ACC112 (cell line): ENCODE measurements at regions not wholly inside any gene's neighbourhood (a gene's known extent, or its start where the extent isn't known, plus 50 kb on each side); places are given as distances from the start of the nearest gene placed in this dataset.
"Not testable (repeated sequence)": the region's sequence is repeated elsewhere in the genome, so short reads cannot be mapped to it uniquely, and the experiment has no call there.

ENCODE experiments used
- H2AFZ ChIP-seq: fragments of 200-600 bp; sonication (generic); one replicate; pipeline ENCODE4 v1.6.0; 2017; ENCODE audit warnings: antibody characterized with exemption, low read length; ENCODE audit not compliant: unreplicated experiment
- H3K27ac ChIP-seq: fragments of 200-600 bp; sonication (generic); 2 replicates; pipeline ENCODE4 v1.5.1; 2014; ENCODE audit warnings: low read depth, mild to moderate bottlenecking, antibody characterized with exemption, low read length, moderate library complexity
- H3K27me3 ChIP-seq: fragments of 200-600 bp; sonication (generic); 2 replicates; pipeline ENCODE4 v1.6.1; 2014; ENCODE audit warnings: mild to moderate bottlenecking, antibody characterized with exemption, low read length, moderate library complexity, mixed read lengths; ENCODE audit not compliant: insufficient read depth
- H3K36me3 ChIP-seq: fragments of 200-600 bp; sonication (generic); 2 replicates; pipeline ENCODE4 v1.6.1; 2016; ENCODE audit warnings: mild to moderate bottlenecking, antibody characterized with exemption, low read length, moderate library complexity, mixed read lengths; ENCODE audit not compliant: insufficient read depth
- H3K4me1 ChIP-seq: fragments of 200-600 bp; sonication (generic); one replicate; pipeline ENCODE4 v1.6.1; 2016; ENCODE audit warnings: low read length, mixed read lengths; ENCODE audit not compliant: insufficient read depth, unreplicated experiment, control insufficient read depth
- H3K4me3 ChIP-seq: fragments of 200-600 bp; sonication (generic); 2 replicates; pipeline ENCODE4 v1.5.1; 2014; ENCODE audit warnings: mild to moderate bottlenecking, low read depth, low read length
- H3K79me2 ChIP-seq: fragments of 200-600 bp; sonication (generic); one replicate; pipeline ENCODE4 v1.6.0; 2016; ENCODE audit warnings: low read length; ENCODE audit not compliant: control insufficient read depth, unreplicated experiment, insufficient read depth

- H3K27me3 ChIP-seq, result no peaks in the 10 kb centered on the region
- H3K27ac ChIP-seq, result no peak overlapping the region
- H3K4me1 ChIP-seq, result no peaks in the 10 kb centered on the region
- H3K79me2 ChIP-seq, result no peaks in the 10 kb centered on the region
- H3K4me3 ChIP-seq, result no peak overlapping the region
- H2AFZ ChIP-seq, result no peak overlapping the region
- H3K36me3 ChIP-seq, result no peaks in the 10 kb centered on the region
Measured at GRCh38 chr2:7438855-7439254, 521.6 kb downstream of the RNF144A start.

GRCh38 chr2:7440977-7441376 is 523.8 kb downstream of the RNF144A start:
- H3K27ac ChIP-seq, result no peak overlapping the region
- H3K4me1 ChIP-seq, result no peaks in the 10 kb centered on the region
- no peaks in the 10 kb centered on the region for H3K79me2 ChIP-seq
- H2AFZ ChIP-seq, result no peak overlapping the region
- H3K4me3 ChIP-seq, result no peak overlapping the region
- H3K36me3 ChIP-seq, result no peaks in the 10 kb centered on the region
- no peaks in the 10 kb centered on the region for H3K27me3 ChIP-seq

GRCh38 chr2:7441841-7442240 is 524.6 kb downstream of the RNF144A start:
- not testable (repeated sequence) for H3K36me3 ChIP-seq, H3K27me3 ChIP-seq, H2AFZ ChIP-seq, H3K27ac ChIP-seq, H3K4me3 ChIP-seq, H3K79me2 ChIP-seq, H3K4me1 ChIP-seq

GRCh38 chr2:7444626-7445025 is 527.4 kb downstream of the RNF144A start:
- H3K27ac ChIP-seq, result no peak overlapping the region
- no peak overlapping the region for H3K4me3 ChIP-seq
- H3K36me3 ChIP-seq, result no peaks in the 10 kb centered on the region
- no peak overlapping the region for H2AFZ ChIP-seq
- no peaks in the 10 kb centered on the region for H3K27me3 ChIP-seq
- no peaks in the 10 kb centered on the region for H3K79me2 ChIP-seq
- no peaks in the 10 kb centered on the region for H3K4me1 ChIP-seq

- no peak overlapping the region for H3K27ac ChIP-seq
- H3K4me1 ChIP-seq, result no peaks in the 10 kb centered on the region
- no peak overlapping the region for H2AFZ ChIP-seq
- no peaks in the 10 kb centered on the region for H3K36me3 ChIP-seq
- H3K27me3 ChIP-seq, result no peaks in the 10 kb centered on the region
- H3K4me3 ChIP-seq, result no peak overlapping the region
- H3K79me2 ChIP-seq, result no peaks in the 10 kb centered on the region
Measured at GRCh38 chr2:7448578-7449264, 531.5 kb downstream of the RNF144A start.

DNA sequence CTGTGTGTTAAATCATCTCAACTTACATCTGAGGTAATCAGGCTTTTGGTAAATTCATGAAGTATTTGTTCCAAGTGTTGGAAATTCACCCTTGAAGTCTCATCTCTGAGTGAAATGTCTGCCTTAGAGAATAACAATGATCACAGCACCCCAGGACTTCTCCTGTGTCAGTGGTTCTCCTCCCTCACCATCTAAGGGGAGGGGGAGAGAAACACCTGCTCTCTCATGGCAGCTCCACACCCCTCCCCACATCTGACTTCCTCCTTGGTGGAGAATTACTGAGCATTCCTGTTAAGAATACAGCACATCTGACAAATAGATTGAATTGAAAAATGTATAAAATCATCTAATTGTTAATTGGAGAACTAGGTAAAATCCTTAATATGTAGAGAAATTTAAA is 532.1 kb downstream of the RNF144A start:
- Histone ChIP-seq H3K27ac (no peak overlapping the region), H3K4me1 (no peaks in the 10 kb centered on the region), H3K4me3 (no peak overlapping the region), H3K36me3 (no peaks in the 10 kb centered on the region), H3K27me3 (no peaks in the 10 kb centered on the region), H3K79me2 (no peaks in the 10 kb centered on the region), H2AFZ (no peak overlapping the region)

- H3K4me3 ChIP-seq, result no peak overlapping the region
- no peak overlapping the region for H2AFZ ChIP-seq
- H3K36me3 ChIP-seq, result no peaks in the 10 kb centered on the region
- H3K27ac ChIP-seq, result no peak overlapping the region
- H3K27me3 ChIP-seq, result no peaks in the 10 kb centered on the region
- H3K4me1 ChIP-seq, result no peaks in the 10 kb centered on the region
- H3K79me2 ChIP-seq, result no peaks in the 10 kb centered on the region
Measured at GRCh38 chr2:7450188-7450832, 533.1 kb downstream of the RNF144A start.

DNA sequence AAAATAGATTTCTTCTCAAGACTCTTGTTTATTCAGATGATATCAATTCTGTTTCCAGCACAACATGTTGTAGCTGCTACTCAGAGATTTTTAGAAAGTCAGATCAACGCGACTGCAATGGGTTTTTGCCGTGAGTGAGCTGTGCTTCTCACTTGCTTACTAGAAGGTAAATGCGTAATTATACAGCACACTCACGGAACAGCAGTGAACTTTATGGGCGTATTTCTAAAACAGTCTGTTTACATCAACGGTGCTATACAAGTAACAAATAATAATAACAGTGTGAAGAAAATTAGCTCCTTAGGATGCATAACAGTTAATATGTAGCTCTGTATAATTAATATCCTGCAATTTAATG is 533.6 kb downstream of the RNF144A start:
- no peaks in the 10 kb centered on the region for H3K79me2 ChIP-seq
- no peak overlapping the region for H3K27ac ChIP-seq
- H3K27me3 ChIP-seq, result no peaks in the 10 kb centered on the region
- H3K4me1 ChIP-seq, result no peaks in the 10 kb centered on the region
- no peaks in the 10 kb centered on the region for H3K36me3 ChIP-seq
- H3K4me3 ChIP-seq, result no peak overlapping the region
- H2AFZ ChIP-seq, result no peak overlapping the region

- Histone ChIP-seq H3K27me3 (no peaks in the 10 kb centered on the region), H3K36me3 (no peaks in the 10 kb centered on the region), H3K27ac (no peak overlapping the region), H3K79me2 (no peaks in the 10 kb centered on the region), H3K4me3 (no peak overlapping the region), H2AFZ (no peak overlapping the region), H3K4me1 (no peaks in the 10 kb centered on the region)
Measured at GRCh38 chr2:7452110-7452876, 535.1 kb downstream of the RNF144A start.

GRCh38 chr2:7454592-7454991 is 537.4 kb downstream of the RNF144A start:
- no peaks in the 10 kb centered on the region for H3K79me2 ChIP-seq
- H3K36me3 ChIP-seq, result no peaks in the 10 kb centered on the region
- no peaks in the 10 kb centered on the region for H3K4me1 ChIP-seq
- no peaks in the 10 kb centered on the region for H3K27me3 ChIP-seq
- H2AFZ ChIP-seq, result no peak overlapping the region
- H3K4me3 ChIP-seq, result no peak overlapping the region
- no peak overlapping the region for H3K27ac ChIP-seq

GRCh38 chr2:7456762-7457161 is 539.5 kb downstream of the RNF144A start:
- H3K36me3 ChIP-seq, result no peaks in the 10 kb centered on the region
- H2AFZ ChIP-seq, result no peak overlapping the region
- no peaks in the 10 kb centered on the region for H3K27me3 ChIP-seq
- no peak overlapping the region for H3K27ac ChIP-seq
- H3K79me2 ChIP-seq, result no peaks in the 10 kb centered on the region
- H3K4me1 ChIP-seq, result no peaks in the 10 kb centered on the region
- H3K4me3 ChIP-seq, result no peak overlapping the region
